ENCODE measurements at regions not wholly inside any gene's neighbourhood (a gene's known extent, or its start where the extent isn't known, plus 50 kb on each side); places are given as distances from the start of the nearest gene placed in this dataset.

- H3K36me3 ChIP-seq (replicated peaks; ENCODE audit: control insufficient read depth, insufficient read depth, low read length): no peaks in the 10 kb centered on the region
- H3K4me3 ChIP-seq (ENCODE audit: insufficient read depth, low read depth, low read length): no peak overlapping the region
- no peak for DNase-seq
These were observed 74.6 kb downstream of the FEM1C start for GRCh38 chr5:115469904-115470516.

GRCh38 chr5:115467628-115468027 is 76.9 kb downstream of the FEM1C start:
- no peaks in the 10 kb centered on the region for H3K27me3 ChIP-seq (ENCODE audit: control insufficient read depth, insufficient read depth, low read length)
- DNase-seq: no peak
- H3K4me3 ChIP-seq (ENCODE audit: insufficient read depth, low read depth, low read length): no peak overlapping the region
- H3K36me3 ChIP-seq (replicated peaks; ENCODE audit: control insufficient read depth, insufficient read depth, low read length): no peaks in the 10 kb centered on the region

More at GRCh38 chr5:115469904-115470516, 74.6 kb downstream of the FEM1C start:
- no peaks in the 10 kb centered on the region for H3K27me3 ChIP-seq (ENCODE audit: control insufficient read depth, insufficient read depth, low read length)

- Histone ChIP-seq H3K27me3 (ENCODE audit: control insufficient read depth, insufficient read depth, low read length) (no peaks in the 10 kb centered on the region), H3K36me3 (replicated peaks; ENCODE audit: control insufficient read depth, insufficient read depth, low read length) (no peaks in the 10 kb centered on the region), H3K4me3 (ENCODE audit: insufficient read depth, low read depth, low read length) (no peak overlapping the region)
- no peak for DNase-seq
These were observed 79.1 kb downstream of the FEM1C start for GRCh38 chr5:115465431-115465830.

DNA sequence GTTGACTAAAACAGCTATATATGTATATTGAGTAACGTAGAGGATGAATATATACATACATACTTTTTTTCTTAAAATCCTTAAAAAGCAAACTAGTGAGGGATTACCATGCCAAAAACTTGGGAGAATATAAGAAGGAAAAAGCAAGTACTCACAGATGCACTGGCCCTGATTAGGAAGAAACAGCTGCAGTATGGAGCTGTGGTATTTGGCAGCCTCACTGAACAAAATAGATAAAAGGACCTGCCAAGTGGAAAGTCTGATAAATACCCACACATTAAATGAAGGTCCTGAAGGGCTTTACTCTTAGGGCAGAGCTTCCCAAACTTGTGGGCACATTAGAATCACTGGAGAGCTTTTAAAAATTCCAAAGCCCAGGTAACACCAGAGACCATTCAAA is 80.6 kb downstream of the FEM1C start:
- no peak for DNase-seq
- H3K36me3 ChIP-seq (replicated peaks; ENCODE audit: control insufficient read depth, insufficient read depth, low read length): no peaks in the 10 kb centered on the region
- no peaks in the 10 kb centered on the region for H3K27me3 ChIP-seq (ENCODE audit: control insufficient read depth, insufficient read depth, low read length)
- no peak overlapping the region for H3K4me3 ChIP-seq (ENCODE audit: insufficient read depth, low read depth, low read length)

GRCh38 chr5:115461506-115462290 is 82.9 kb downstream of the FEM1C start:
- H3K36me3 ChIP-seq (replicated peaks; ENCODE audit: control insufficient read depth, insufficient read depth, low read length): no peaks in the 10 kb centered on the region
- no peak overlapping the region for H3K4me3 ChIP-seq (ENCODE audit: insufficient read depth, low read depth, low read length)
- DNase-seq: no peak
- H3K27me3 ChIP-seq (ENCODE audit: control insufficient read depth, insufficient read depth, low read length): no peaks in the 10 kb centered on the region

GRCh38 chr5:115461093-115461492 is 83.5 kb downstream of the FEM1C start:
- no peak for DNase-seq
- Histone ChIP-seq H3K27me3 (ENCODE audit: control insufficient read depth, insufficient read depth, low read length) (no peaks in the 10 kb centered on the region), H3K36me3 (replicated peaks; ENCODE audit: control insufficient read depth, insufficient read depth, low read length) (no peaks in the 10 kb centered on the region), H3K4me3 (ENCODE audit: insufficient read depth, low read depth, low read length) (no peak overlapping the region)

DNA sequence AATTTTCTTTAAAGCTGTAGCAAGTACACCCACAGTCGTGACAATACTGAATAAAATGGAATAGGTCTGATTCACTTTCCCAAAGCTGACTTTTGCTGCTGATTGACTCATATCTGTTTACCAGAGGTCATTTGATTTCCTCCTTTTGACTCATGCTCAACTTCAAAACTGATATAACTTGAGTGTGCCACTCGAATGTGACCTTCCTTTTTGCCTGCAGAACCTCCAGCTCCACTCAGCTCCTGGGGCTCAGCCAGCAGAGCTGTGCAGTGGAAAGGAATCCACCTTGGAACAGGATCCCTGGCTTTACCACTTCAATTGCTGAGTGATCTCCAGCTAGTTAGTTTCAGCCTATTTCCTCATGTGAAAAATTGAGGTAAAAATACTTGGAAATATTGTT is 84.1 kb downstream of the FEM1C start:
- Histone ChIP-seq H3K36me3 (replicated peaks; ENCODE audit: control insufficient read depth, insufficient read depth, low read length) (no peaks in the 10 kb centered on the region), H3K4me3 (ENCODE audit: insufficient read depth, low read depth, low read length) (no peak overlapping the region), H3K27me3 (ENCODE audit: control insufficient read depth, insufficient read depth, low read length) (no peaks in the 10 kb centered on the region)
- DNase-seq: no peak

- Histone ChIP-seq H3K27me3 (ENCODE audit: control insufficient read depth, insufficient read depth, low read length) (no peaks in the 10 kb centered on the region), H3K36me3 (replicated peaks; ENCODE audit: control insufficient read depth, insufficient read depth, low read length) (no peaks in the 10 kb centered on the region), H3K4me3 (ENCODE audit: insufficient read depth, low read depth, low read length) (no peak overlapping the region)
- no peak for DNase-seq
These were observed 84.7 kb downstream of the FEM1C start for GRCh38 chr5:115459855-115460341.

GRCh38 chr5:115458416-115458815 is 86.2 kb downstream of the FEM1C start:
- DNase-seq: no peak
- H3K27me3 ChIP-seq (ENCODE audit: control insufficient read depth, insufficient read depth, low read length): no peaks in the 10 kb centered on the region
- no peaks in the 10 kb centered on the region for H3K36me3 ChIP-seq (replicated peaks; ENCODE audit: control insufficient read depth, insufficient read depth, low read length)
- H3K4me3 ChIP-seq (ENCODE audit: insufficient read depth, low read depth, low read length): no peak overlapping the region

DNA sequence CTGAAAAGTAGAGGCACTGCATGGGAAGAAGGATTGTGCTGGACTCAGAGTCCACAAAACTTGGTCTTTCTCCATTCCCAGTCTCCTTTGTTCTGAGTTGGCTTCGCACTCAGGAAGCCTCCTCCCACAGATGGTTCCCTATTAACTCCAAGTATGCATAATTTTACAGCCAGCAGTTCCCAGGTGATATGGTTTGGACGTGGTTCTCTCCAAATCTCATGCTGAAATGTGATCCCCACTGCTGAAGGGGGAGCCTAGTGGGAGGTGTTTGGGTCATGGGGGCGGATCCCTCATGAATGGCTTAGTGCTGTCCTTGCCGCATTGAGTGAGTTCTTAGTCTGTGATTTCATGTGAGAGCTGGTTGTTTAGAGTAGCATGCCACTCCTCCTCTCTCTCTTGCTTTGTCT is 86.6 kb downstream of the FEM1C start:
- Histone ChIP-seq H3K36me3 (replicated peaks; ENCODE audit: control insufficient read depth, insufficient read depth, low read length) (no peaks in the 10 kb centered on the region), H3K27me3 (ENCODE audit: control insufficient read depth, insufficient read depth, low read length) (no peaks in the 10 kb centered on the region), H3K4me3 (ENCODE audit: insufficient read depth, low read depth, low read length) (no peak overlapping the region)
- DNase-seq: no peak

DNA sequence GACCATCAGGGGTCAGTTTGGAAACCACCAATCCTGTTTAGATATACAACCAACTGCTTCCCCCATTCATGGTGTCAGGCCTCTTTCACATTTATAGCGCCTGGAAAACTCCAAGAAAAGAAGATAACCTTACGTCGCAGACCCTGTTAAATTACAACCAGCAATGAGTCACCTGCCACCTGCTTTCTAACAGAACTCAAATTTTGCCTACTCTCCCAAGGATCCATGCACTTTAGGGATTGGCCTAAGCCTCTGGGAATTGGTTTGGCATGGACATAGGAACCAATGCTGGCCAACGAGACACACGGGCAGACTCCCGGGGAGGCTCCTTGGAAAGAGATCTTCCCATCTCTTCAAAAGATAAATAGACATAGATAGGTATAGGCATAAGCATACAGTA is 87.0 kb downstream of the FEM1C start:
- Histone ChIP-seq H3K4me3 (ENCODE audit: insufficient read depth, low read depth, low read length) (no peak overlapping the region), H3K27me3 (ENCODE audit: control insufficient read depth, insufficient read depth, low read length) (no peaks in the 10 kb centered on the region), H3K36me3 (replicated peaks; ENCODE audit: control insufficient read depth, insufficient read depth, low read length) (no peaks in the 10 kb centered on the region)
- DNase-seq: no peak

GRCh38 chr5:115456539-115457040 is 88.0 kb downstream of the FEM1C start:
- no peak overlapping the region for H3K4me3 ChIP-seq (ENCODE audit: insufficient read depth, low read depth, low read length)
- H3K27me3 ChIP-seq (ENCODE audit: control insufficient read depth, insufficient read depth, low read length): no peaks in the 10 kb centered on the region
- H3K36me3 ChIP-seq (replicated peaks; ENCODE audit: control insufficient read depth, insufficient read depth, low read length): no peaks in the 10 kb centered on the region
- DNase-seq: no peak

- Histone ChIP-seq H3K27me3 (ENCODE audit: control insufficient read depth, insufficient read depth, low read length) (no peaks in the 10 kb centered on the region), H3K4me3 (ENCODE audit: insufficient read depth, low read depth, low read length) (no peak overlapping the region), H3K36me3 (replicated peaks; ENCODE audit: control insufficient read depth, insufficient read depth, low read length) (no peaks in the 10 kb centered on the region)
- DNase-seq: no peak
These were observed 88.5 kb downstream of the FEM1C start for GRCh38 chr5:115456056-115456455.

DNA sequence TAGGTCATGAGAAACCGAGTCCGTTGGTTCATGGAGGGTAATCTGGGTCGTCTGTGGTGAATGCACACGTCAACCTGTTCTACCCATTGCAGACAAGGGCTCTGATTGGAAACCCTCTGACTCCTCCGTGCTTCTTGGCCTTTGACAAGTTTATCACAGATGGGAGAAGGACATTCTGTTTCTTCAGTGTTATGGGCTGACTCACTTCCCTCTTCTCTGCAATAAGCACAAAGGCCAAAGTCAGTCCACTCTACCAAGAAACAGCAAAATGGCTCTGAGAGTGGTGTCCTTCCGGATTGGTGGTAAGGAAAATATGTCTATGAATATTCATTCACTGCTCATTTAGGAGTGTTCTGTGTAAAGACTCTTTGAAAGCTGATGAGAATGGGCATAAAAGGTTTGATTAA is 89.3 kb downstream of the FEM1C start:
- Histone ChIP-seq H3K27me3 (ENCODE audit: control insufficient read depth, insufficient read depth, low read length) (no peaks in the 10 kb centered on the region), H3K4me3 (ENCODE audit: insufficient read depth, low read depth, low read length) (no peak overlapping the region), H3K36me3 (replicated peaks; ENCODE audit: control insufficient read depth, insufficient read depth, low read length) (no peaks in the 10 kb centered on the region)
- DNase-seq: no peak

DNA sequence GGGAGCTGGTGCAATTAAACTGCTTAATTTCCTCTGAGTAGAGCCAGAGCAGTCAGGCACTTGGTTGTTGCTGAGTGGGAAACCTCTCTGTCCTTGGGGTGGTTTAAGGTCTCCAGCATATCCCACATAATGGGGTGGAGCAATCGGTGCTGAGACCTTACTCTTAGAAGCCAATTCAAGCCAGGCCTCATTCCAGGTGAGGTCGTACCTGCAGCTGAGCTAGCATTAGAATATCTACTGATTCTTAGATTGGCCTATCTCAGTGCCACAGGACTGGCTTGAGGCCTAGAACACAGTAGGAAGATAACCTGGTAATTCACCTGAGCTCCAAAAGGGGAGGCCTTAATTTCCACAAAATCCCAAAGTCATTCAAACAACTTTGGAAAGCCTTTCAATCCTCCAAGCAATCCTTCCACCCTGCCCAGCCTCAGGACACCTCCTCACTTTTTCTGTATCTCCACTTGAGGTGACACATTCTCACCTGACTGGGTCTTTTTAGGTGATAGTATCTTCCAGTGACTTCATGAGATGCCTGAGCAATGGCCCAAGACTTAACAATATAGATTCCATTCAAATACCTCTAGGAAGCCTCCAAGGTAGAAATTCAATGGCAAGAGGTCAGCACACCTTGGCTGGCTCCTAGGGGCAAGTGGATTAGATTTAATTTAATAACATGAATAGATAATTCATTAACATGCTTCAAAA is 91.0 kb downstream of the FEM1C start:
- Histone ChIP-seq H3K27me3 (ENCODE audit: control insufficient read depth, insufficient read depth, low read length) (no peaks in the 10 kb centered on the region), H3K4me3 (ENCODE audit: insufficient read depth, low read depth, low read length) (no peak overlapping the region), H3K36me3 (replicated peaks; ENCODE audit: control insufficient read depth, insufficient read depth, low read length) (no peaks in the 10 kb centered on the region)
- DNase-seq: no peak
